Activated CD8-positive, alpha-beta T cell treated with anti-CD3 and anti-CD28 coated beads for 36 hours (primary cell): ENCODE measurements at regions not wholly inside any gene's neighbourhood (a gene's known extent, or its start where the extent isn't known, plus 50 kb on each side); places are given as distances from the start of the nearest gene placed in this dataset.
A peak's percentile ranks its signal among the peaks of the same experiment; 100 is the strongest.

Experiments used
- ATAC-seq: fragments of 200-7000 bp; cut with Tn5 transposase; one replicate; pipeline ENCODE4 v1.10.0; 2021; ENCODE audit warnings: mild to moderate bottlenecking, moderate library complexity
- CTCF ChIA-PET: fragments of 350-600 bp; sonication (Branson Sonifier 250); formaldehyde crosslinking; loops from one replicate; lab custom pipeline; 2021; ENCODE audit warnings: antibody characterized with exemption; lab: Charles Lee
- POLR2A ChIA-PET: fragments of 350-600 bp; sonication (Branson Sonifier 250); formaldehyde crosslinking; loops from one replicate; lab custom pipeline; 2021; ENCODE audit warnings: antibody characterized with exemption; lab: Charles Lee
- DNase-seq: peaks from one replicate; pipeline ENCODE4 v3.0.0-alpha.2; 2020
- H3K27ac Mint-ChIP-seq: one replicate; pipeline ENCODE4 v1.8.0; 2021; ENCODE audit warnings: mild to moderate bottlenecking, mixed read lengths
- H3K27me3 Mint-ChIP-seq: one replicate; pipeline ENCODE4 v1.8.0; 2021; ENCODE audit warnings: mixed read lengths
- H3K36me3 Mint-ChIP-seq: one replicate; pipeline ENCODE4 v1.8.0; 2021; ENCODE audit warnings: low read depth, mixed read lengths
- H3K4me1 Mint-ChIP-seq: one replicate; pipeline ENCODE4 v1.8.0; 2021; ENCODE audit warnings: low read depth, mixed read lengths
- H3K4me3 Mint-ChIP-seq: one replicate; pipeline ENCODE4 v1.8.0; 2021; ENCODE audit warnings: mild to moderate bottlenecking, moderate library complexity, mixed read lengths
- H3K9me3 Mint-ChIP-seq: one replicate; pipeline ENCODE4 v1.8.0; 2021; ENCODE audit warnings: mixed read lengths
- intact Hi-C: fragments of 100-400 bp; cut with micrococcal nuclease; formaldehyde crosslinking; loops from one replicate; pipeline ENCODE4 v1.10.0; 2022
- TF ChIP-seq, protein P1 (sequence below): fragments of 200-600 bp; IDR thresholded peaks from one replicate; pipeline ENCODE4 v1.8.0; 2022; ENCODE audit warnings: antibody characterized with exemption, mild to moderate bottlenecking

DNA sequence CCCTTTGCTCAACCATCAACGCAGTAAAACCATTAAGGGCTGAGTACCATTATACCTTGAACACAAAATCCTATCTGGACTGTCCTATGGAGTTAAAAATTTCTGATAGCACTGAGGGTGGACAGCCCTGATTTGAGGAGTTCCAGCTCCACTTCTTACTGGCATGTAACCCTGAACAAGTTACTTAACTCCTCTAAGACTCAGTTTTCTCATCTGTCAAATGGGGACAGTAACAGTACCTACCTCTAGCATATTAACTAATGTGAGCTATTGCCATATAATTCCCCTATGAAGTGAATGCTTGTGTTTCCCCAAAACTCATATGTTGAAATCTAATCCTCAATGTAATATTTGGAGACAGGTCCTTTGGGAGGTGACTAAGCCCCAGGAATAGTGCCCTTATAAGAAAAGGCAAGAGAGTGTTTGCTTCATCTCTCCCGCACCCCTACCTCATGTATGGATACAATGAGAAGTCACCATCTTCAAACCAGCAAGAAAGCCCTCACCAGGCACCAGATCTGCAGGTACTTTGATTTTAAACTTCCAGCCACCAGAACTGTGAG, 61.9 kb upstream of the DOCK9 start:
- ChIA-PET POLR2A (interaction anchor here (0.6 kb wide), 1 partner anchor 85 kb away, joined by 3 read pairs; no protein-coding TSS in a partner anchor), CTCF (interaction anchor here (1.0 to 3.7 kb wide), 3 partner anchors 9 to 200 kb away, joined by 3 to 16 read pairs (median 6); no protein-coding TSS in a partner anchor)
- Mint-ChIP-seq H3K4me1 (peaks cover 60% of the 10 kb centered on the region), H3K27me3 (no peaks in the 10 kb centered on the region), H3K36me3 (peaks cover 13% of the 10 kb centered on the region), H3K4me3 (no peak overlapping the region), H3K9me3 (peaks cover 6% of the 10 kb centered on the region), H3K27ac (no peak overlapping the region)
- no peak for ATAC-seq
- TF ChIP-seq, protein P1, sequence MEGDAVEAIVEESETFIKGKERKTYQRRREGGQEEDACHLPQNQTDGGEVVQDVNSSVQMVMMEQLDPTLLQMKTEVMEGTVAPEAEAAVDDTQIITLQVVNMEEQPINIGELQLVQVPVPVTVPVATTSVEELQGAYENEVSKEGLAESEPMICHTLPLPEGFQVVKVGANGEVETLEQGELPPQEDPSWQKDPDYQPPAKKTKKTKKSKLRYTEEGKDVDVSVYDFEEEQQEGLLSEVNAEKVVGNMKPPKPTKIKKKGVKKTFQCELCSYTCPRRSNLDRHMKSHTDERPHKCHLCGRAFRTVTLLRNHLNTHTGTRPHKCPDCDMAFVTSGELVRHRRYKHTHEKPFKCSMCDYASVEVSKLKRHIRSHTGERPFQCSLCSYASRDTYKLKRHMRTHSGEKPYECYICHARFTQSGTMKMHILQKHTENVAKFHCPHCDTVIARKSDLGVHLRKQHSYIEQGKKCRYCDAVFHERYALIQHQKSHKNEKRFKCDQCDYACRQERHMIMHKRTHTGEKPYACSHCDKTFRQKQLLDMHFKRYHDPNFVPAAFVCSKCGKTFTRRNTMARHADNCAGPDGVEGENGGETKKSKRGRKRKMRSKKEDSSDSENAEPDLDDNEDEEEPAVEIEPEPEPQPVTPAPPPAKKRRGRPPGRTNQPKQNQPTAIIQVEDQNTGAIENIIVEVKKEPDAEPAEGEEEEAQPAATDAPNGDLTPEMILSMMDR: no peak
- DNase-seq: no peak
- intact Hi-C loops: no loop called here

DNA sequence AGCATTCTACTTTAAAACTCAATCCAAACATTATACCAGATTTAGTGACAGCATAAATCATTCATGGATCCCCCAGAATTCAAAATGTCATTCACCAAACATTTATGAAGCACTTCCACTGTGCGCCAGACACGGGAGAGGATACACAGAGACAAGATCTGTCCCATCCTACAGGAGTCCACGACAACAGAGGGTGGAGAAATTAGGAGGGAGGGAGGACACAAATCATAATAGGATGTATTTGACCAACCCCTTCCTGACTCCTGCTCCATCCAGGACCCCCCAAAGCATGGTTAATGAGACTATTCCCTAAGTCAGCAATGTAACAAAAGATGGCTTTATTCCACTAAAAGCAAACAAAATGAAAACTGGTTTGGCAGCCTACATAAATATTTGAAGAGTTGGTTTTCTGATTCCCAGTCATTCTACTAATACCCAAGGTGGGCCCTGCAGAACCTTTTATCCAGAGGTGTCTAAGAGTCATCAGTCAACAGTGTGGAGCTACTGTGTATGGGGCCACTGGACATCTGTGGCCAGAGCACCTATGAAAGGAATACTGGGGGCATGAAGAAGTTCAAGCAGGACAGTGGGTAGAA, 62.8 kb upstream of the DOCK9 start:
- Mint-ChIP-seq H3K4me1 (peaks cover 66% of the 10 kb centered on the region), H3K27ac (no peak overlapping the region), H3K36me3 (peaks cover 5% of the 10 kb centered on the region), H3K27me3 (no peaks in the 10 kb centered on the region), H3K4me3 (no peak overlapping the region), H3K9me3 (peaks cover 2% of the 10 kb centered on the region)
- ATAC-seq: no peak
- TF ChIP-seq, protein P1: no peak
- no peak for DNase-seq
- POLR2A ChIA-PET: no interaction called here
- CTCF ChIA-PET: no interaction called here
- intact Hi-C loops: no loop called here

DNA sequence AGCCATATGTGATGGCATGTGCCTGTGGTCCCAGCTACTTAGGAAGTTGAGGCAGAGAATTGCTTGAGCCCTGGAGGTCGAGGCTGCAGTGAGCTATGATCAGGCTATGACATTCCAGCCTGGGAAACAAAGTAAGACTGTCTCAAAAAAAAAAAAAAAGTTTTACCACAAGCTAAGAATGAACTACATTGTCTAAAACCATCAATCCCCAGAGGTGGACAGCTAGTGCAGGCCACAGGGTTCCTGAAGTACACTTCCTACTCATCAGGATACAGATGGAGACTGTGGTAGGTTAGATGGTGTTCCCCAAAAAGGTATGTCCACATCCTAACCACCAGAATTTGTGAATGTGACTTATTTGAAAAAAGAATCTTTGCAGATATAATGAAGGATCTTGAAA, 63.5 kb upstream of the DOCK9 start:
- Mint-ChIP-seq H3K27me3 (no peaks in the 10 kb centered on the region), H3K9me3 (no peaks in the 10 kb centered on the region)
- POLR2A ChIA-PET: no interaction called here

DNA sequence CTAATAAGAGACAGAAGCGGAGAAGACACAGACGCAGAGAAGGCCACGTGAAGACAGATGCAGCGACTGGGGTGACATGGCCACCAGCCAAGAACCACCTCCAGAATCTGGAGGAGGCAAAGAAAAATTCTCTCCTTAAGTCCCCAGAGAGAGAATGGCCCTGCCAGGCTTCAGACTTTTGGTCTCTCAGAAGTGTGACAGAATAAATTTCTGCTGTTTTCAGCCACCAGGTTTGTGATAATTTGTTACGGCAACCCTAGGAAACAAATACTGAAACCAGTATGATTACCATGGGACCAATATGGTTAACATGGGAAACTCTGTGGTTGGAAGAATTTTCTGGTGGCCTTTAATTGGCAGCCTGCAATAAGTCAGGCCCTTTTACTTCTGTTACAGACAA, 63.9 kb upstream of the DOCK9 start:
- H3K4me1 Mint-ChIP-seq: peaks cover 76% of the 10 kb centered on the region
- H3K36me3 Mint-ChIP-seq: no peaks in the 10 kb centered on the region
- POLR2A ChIA-PET: no interaction called here
- CTCF ChIA-PET: interaction anchor here (2.0 kb wide), 1 partner anchor 134 kb away, joined by 6 read pairs; no protein-coding TSS in a partner anchor
- no peak overlapping the region for H3K4me3 Mint-ChIP-seq
- H3K9me3 Mint-ChIP-seq: no peaks in the 10 kb centered on the region
- TF ChIP-seq, protein P1: no peak
- no peak for ATAC-seq
- no peaks in the 10 kb centered on the region for H3K27me3 Mint-ChIP-seq
- DNase-seq: no peak
- H3K27ac Mint-ChIP-seq: no peak overlapping the region
- intact Hi-C loops: no loop called here

More for the DNA sequence above, 63.5 kb upstream of the DOCK9 start:
- Mint-ChIP-seq H3K27ac (no peak overlapping the region), H3K4me3 (no peak overlapping the region), H3K36me3 (no peaks in the 10 kb centered on the region), H3K4me1 (peaks cover 71% of the 10 kb centered on the region)
- intact Hi-C loops: no loop called here
- DNase-seq (no peak), ATAC-seq (no peak)
- CTCF ChIA-PET: no interaction called here
- TF ChIP-seq, protein P1: no peak

DNA sequence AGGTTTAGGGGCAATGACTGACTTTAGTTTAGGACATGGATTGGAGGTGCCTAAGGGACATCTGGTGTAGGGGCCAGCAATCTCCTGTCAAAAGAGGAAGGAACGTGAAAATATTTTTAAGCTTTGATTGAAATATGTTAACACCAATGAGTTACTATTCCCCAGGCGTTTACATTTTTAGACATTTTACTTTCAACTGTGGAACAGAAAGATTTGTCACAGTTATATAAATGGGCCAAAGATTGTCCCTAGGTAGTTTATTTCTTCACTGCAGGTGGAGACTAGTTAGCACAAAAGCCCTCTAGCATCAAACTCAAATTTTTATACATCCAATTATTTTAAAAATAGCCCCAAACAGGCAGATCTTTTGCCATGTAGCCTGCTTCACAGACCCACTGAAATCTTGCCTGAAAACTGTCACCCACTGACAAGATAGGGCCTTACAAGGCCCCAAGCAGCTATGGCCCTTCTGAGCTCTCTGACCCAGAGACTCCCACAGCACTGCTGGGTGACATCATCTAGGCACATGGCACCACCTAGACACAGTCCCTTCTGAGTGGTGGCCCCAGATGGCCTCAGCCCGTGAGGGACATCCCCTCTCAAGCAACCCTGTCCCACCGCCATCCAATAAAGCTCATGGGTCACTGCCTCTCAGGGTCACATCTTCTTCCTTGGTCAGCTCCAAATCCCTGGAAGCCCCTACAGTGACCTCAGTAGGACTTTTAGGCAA, 64.8 kb upstream of the DOCK9 start:
- CTCF ChIA-PET: interaction anchor here (0.6 to 3.3 kb wide), 5 partner anchors 9 to 133 kb away, joined by 3 to 26 read pairs (median 3); no protein-coding TSS in a partner anchor
- Mint-ChIP-seq H3K9me3 (no peaks in the 10 kb centered on the region), H3K4me1 (peaks cover 79% of the 10 kb centered on the region), H3K4me3 (no peak overlapping the region), H3K27me3 (no peaks in the 10 kb centered on the region), H3K36me3 (no peaks in the 10 kb centered on the region), H3K27ac (peak overlapping the region; percentile 32)
- TF ChIP-seq, protein P1: no peak
- DNase-seq: peak; percentile 33
- POLR2A ChIA-PET: interaction anchor here (0.6 to 1.5 kb wide), 5 partner anchors 9 to 175 kb away, joined by 3 to 6 read pairs (median 3); no protein-coding TSS in a partner anchor
- no peak for ATAC-seq
- intact Hi-C loops: no loop called here
